Gastrocnemius medialis (tissue), 4 donors: ENCODE measurements at regions not wholly inside any gene's neighbourhood (a gene's known extent, or its start where the extent isn't known, plus 50 kb on each side); places are given as distances from the start of the nearest gene placed in this dataset.

Experiments used
- CTCF ChIP-seq, 5 experiments: fragments of 450-650 bp in 3 of 5; fragments of 200-600 bp in 2 of 5; sonication (generic) in 2 of 5; IDR thresholded peaks in 4 of 5; conservative IDR thresholded peaks in 1 of 5; 1 replicate in 4 of 5; 2 replicates in 1 of 5; pipeline ENCODE4 v1.5.1; 2016 to 2019; ENCODE audit warnings: antibody characterized with exemption in 5 of 5, mild to moderate bottlenecking in 3 of 5, moderate library complexity in 3 of 5
- POLR2A ChIP-seq, 2 donors: fragments of 450-650 bp; IDR thresholded peaks; one replicate each; pipeline ENCODE4 v1.6.1; 2017; ENCODE audit warnings: antibody characterized with exemption in 2 of 2, mild to moderate bottlenecking in 2 of 2, moderate library complexity in 2 of 2

DNA sequence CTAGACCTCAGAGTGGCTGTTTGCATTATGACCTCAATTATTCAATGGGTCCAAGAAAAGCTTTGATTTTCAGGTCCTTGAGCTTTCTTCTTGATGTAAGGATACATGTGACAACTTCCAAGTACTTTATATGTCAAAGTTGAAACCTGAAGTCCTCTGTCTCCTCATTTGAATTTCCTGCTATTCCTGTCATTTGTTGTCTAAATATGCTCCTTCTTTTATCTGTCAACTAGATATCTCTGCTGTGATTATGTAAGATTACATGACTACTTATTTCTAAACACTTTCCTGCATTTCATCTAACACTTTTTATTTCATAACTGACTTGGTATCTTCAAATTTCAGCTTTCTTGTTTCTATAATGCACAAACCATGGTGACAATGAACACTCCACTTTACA is 670.0 kb upstream of the FAM174A start:
- TF ChIP-seq CTCF (IDR thresholded peaks at IDR 0.05 in 4 of 5, conservative IDR thresholded peaks at IDR 0.05 in 1 of 5), result no peak
- no peak for TF ChIP-seq POLR2A (IDR thresholded peaks at IDR 0.05)
